ENCODE measurements at regions not wholly inside any gene's neighbourhood (a gene's known extent, or its start where the extent isn't known, plus 50 kb on each side); places are given as distances from the start of the nearest gene placed in this dataset.

GRCh38 chr2:62596061-62596921, 90.3 kb upstream of the TMEM17 start:
- DNase-seq (ENCODE audit: low read depth in 2 of 2) = no peak

GRCh38 chr2:62595474-62595873, 89.5 kb upstream of the TMEM17 start:
- no peak for DNase-seq (ENCODE audit: low read depth in 2 of 2)

DNA sequence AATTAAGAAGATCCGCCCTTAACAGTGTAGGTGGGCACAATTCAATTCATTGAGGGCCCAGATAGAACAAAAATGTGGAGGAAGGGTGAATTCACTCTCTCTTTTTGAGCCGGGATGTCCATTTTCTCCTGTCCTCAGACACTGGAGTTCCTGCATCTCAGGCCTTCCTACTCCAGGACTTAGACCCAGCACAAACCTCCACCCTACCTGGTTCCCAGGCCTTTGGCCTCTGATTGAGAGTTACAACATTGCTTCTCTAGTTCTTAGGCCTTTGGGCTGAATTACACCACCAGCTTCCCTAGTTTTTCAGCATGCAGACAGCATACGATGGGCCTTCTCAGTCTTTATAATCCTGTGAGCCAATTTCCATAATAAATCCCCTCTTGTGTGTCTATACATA, 87.8 kb upstream of the TMEM17 start:
- DNase-seq (ENCODE audit: low read depth in 2 of 2) = no peak

DNA sequence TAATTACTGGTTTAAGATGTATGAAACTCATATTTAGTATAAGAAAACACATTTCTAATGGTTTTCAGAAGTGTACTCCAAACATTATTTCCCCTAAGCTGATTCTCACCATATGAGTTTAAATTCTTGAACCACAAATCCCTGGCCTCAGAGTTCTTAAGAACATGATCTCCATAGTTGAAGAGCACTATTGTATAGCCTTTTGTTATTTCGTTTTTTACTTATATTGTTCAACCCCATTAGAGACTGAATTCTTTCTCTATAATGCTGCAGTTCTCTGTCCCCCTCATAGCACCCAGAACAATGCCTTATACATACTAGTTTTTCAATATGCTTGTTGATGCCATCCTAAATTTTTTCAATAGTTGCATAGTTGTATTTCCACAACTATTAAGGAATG, 85.5 kb upstream of the TMEM17 start:
- no peak for DNase-seq (ENCODE audit: low read depth in 2 of 2)

- DNase-seq (ENCODE audit: low read depth in 2 of 2) = no peak
Observed at GRCh38 chr2:62589691-62590356, 83.8 kb upstream of the TMEM17 start.

- DNase-seq (ENCODE audit: low read depth in 2 of 2) = no peak
Observed at GRCh38 chr2:62587592-62587991, 81.6 kb upstream of the TMEM17 start.

DNA sequence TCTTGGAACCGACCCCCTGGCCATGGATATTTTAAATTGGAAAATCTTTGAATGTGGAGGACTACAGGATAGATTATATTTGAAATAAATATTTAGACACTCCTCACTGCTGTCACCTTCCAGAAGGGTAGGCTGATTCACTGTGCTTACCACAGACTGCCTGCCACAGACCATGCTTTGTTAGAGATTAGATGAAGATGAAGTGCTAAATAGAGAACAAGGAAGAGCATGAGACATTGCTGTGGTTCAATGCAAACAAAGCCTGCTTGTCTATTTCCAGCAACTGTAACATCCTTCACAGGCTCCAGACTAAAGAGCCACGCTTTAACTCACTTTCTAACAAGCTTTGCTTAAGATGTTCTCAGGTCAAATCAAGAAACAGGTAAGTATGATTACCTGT, 81.0 kb upstream of the TMEM17 start:
- DNase-seq (ENCODE audit: low read depth in 2 of 2) = no peak

DNA sequence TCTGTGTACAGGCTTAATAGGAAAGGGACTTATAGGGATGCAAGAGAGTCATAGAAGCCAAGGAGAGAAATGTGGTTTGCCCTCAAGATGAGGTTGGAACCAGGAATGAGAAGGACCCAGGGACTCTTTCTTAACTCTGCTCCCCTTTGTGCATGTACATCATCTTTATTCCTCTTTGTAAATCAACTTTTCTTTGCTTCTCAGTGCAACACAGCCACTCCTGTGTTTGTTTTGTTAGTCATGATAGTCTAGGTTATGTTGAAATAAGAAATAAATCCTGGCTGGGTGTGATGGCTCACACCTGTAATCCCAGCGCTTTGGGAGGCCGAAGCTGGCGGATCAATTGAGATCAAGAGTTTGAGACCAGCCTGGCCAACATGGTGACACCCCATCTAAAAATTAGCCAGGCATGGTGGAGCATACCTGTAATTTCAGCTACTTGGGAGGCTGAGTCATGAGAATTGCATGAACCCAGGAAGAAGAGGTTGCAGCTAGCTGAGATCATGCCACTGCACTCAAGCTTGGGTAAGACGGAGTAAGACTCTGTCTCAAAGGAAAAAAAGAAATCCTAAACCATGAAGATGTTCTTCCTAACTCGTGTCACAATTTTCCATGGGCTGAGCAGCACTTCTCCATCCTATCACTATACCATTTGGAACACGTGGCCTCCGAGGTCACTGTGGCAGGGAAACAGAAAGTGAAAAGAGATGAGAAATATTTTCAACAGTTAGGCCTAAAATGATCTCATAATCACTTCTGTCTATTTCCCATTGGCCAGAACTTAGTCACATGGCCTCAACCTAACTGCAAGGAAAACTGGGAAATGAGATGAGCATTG, 73.0 kb upstream of the TMEM17 start:
- DNase-seq (ENCODE audit: low read depth in 2 of 2) = no peak

- DNase-seq (ENCODE audit: low read depth in 2 of 2) = no peak
Observed at GRCh38 chr2:62577994-62578781, 72.2 kb upstream of the TMEM17 start.

GRCh38 chr2:62576276-62576939, 70.4 kb upstream of the TMEM17 start:
- DNase-seq (ENCODE audit: low read depth in 2 of 2) = no peak

DNA sequence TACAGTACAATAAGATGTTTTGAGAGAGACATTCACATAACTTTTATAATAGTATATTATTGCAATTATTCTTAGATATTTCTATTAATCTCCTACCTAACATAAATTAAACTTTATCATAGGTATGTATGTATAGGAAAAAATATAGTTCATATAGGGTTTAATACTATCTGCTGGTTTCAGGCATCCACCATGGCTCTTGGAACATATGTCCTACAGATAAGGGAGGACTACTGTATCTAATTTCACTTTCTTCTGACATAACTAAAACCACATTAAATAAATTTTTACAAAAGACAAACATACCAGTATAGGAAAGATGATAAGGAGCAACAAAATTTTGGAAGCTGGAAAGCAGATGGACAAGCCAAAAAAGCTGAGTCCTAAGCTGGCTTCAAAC, 67.9 kb upstream of the TMEM17 start:
- DNase-seq (ENCODE audit: low read depth in 2 of 2) = no peak

DNA sequence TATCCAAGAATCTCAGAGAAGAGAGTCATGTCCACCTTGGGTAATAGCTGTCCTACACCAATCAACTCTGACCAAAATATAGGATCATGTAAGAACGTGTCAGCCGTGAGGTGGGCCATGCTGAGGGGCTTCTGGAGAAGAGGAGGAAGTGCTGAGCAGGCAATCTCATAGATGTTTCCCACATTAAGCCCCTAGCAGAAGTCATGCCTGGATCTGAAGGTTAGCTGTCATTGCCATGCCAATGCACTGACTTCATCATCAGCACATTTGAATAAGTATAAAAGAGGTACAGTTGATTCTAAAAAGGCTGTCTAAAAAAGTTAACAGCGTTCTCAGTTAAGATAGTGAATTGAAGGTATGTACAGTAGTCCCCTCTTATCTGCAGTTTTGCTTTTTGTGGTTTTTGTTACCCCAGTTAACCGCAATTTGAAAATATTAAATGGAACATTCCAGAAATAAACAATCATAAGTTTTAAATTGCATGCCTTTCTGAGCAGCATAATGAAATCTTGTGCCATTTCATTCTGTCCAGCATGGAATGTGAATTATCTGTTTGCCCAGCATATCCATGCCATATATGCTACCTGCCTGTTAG, 67.2 kb upstream of the TMEM17 start:
- no peak for DNase-seq (ENCODE audit: low read depth in 2 of 2)

DNA sequence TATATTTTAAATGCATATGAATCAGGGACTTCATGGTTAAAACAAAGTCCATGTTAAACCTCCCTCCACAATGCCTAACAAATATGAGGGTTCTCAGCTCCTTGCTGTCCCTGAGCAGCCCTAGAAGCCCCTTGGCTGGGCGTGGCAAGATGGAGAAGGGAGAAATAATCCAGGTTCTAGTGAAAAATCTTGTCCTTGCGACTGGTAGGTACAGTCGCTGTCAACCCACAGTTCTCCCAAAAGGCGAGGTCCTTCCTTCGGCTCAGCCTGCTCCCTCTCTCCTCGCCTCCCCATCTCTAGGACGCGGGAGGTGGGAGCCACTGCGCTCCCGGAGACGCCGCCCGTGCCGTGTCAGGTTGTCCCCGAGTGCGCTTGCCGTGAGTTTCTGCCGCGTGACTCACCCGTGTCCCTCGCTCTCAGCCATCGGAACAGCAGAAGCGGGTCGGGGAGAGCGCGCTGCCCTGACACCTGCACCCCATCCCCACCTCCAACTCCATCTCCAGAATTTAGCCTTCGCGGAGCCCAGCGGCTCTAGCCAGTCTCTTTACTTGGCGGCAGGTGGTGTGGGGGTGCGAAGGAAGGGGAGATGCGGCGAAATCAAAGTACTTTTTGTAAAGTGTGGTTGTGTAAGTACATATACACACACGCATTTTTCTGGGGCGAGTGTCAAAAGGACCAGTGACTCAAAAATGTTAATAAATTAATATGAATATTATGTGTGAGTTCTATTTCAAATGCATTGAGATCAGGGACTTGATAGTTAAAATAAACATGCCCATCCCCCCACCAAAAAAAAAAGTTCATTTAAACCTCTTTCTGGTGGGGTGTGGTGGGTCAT, 65.1 kb upstream of the TMEM17 start:
- DNase-seq (ENCODE audit: low read depth in 2 of 2) = peak in 1 of 2 donors; percentile 3

DNA sequence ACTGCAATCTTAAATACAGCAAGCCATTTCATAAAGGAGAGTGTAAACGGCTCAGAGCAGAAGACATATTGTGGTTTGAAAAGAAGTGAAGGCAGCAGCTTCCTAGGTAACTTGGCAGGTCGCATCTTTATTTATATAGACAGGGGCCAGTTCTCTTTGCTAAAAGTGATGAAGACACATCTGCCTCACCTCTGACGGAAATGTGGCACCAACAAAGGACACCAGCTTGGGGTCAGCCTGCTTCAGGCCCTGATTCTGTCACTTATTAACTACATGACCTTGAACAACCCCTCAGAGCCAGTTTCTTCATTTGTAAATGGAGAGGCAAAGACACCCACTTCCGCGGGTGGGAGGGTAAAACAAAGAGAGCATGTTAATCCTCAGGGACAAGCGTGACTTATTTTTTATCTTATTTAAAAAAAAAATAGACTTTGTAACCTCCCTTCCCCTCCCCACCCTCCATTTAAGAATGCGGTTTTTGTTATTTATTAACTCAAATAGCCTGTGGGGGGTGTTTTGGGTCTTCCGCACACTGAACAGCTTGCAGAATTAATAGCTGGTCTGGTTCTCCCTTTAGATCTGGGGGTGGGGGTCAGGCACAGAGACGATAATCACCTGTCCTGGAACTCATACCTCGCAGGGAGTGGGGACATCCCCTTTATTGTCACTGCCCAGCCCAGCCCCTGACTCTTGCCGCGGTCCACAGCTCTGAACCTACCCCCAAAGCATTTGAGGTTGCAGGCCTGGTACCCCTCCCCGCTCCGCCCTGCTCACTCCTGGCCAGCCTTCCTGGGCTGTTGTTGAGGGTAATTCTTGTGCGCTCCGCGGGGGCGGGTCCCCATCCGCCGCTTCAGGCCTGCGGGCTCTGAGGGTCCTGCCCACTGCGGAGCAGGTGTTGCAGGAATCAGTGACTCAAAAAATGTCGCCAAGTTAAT, 64.2 kb upstream of the TMEM17 start:
- DNase-seq (ENCODE audit: low read depth in 2 of 2) = no peak

GRCh38 chr2:62568983-62569837, 63.2 kb upstream of the TMEM17 start:
- DNase-seq (ENCODE audit: low read depth in 2 of 2) = no peak

GRCh38 chr2:62568074-62568473, 62.1 kb upstream of the TMEM17 start:
- DNase-seq (ENCODE audit: low read depth in 2 of 2) = no peak

- DNase-seq (ENCODE audit: low read depth in 2 of 2) = no peak
Observed at GRCh38 chr2:62567669-62568068, 61.7 kb upstream of the TMEM17 start.

- DNase-seq (ENCODE audit: low read depth in 2 of 2) = no peak
Observed at GRCh38 chr2:62566847-62567246, 60.9 kb upstream of the TMEM17 start.
